ENCODE measurements at regions not wholly inside any gene's neighbourhood (a gene's known extent, or its start where the extent isn't known, plus 50 kb on each side); places are given as distances from the start of the nearest gene placed in this dataset.
"Not testable (repeated sequence)": the region's sequence is repeated elsewhere in the genome, so short reads cannot be mapped to it uniquely, and the experiment has no call there.

GRCh38 chr6:131336596-131336995 lies 201.3 kb downstream of the AKAP7 start:
- DNase-seq (ENCODE audit: low spot score): no peak

- not testable (repeated sequence) for DNase-seq (ENCODE audit: low spot score)
Observed at GRCh38 chr6:131346896-131347295, 211.6 kb downstream of the AKAP7 start.

- no peak for DNase-seq (ENCODE audit: low spot score)
Observed at GRCh38 chr6:131348572-131348971, 213.3 kb downstream of the AKAP7 start.

DNA sequence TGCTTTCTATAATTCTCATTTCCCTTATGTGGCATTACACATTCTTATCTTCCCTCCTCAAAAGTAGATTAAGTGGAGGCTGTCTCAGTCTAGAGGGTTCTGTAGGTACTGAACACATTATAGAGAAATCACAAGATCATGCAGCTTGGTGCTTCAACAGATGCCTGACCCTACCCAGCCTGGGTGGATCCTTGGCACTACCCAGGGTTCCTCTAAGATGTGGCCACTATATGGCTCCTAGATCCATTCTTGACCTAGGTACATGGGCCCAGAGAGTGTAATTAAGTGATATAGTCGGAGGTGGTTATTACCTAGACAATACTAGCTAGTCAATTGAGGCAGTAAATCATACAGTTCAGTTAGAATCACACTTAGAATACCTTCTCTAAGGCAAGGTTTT lies 213.9 kb downstream of the AKAP7 start:
- no peak for DNase-seq (ENCODE audit: low spot score)

GRCh38 chr6:131353106-131353505 lies 217.8 kb downstream of the AKAP7 start:
- no peak for DNase-seq (ENCODE audit: low spot score)

DNA sequence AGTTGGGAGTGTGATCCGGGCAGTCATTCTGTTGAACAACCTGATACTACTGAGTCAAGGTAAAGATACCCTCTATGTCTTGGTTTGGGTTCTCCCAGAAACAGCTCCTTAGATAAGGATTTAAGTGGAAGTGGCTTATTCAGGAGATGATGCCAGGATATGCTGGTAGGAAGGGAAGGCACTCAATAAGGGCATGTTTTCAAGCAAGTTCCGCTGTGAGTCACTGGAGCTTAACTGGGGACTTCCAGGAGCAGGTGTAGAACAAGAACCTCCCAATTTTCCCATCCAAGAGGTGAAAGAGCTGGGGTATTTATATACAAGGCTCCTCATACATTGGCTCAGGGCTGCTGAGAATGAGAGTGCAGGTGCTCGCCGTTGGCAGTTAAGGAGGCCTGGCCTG lies 218.6 kb downstream of the AKAP7 start:
- no peak for DNase-seq (ENCODE audit: low spot score)

- no peak for DNase-seq (ENCODE audit: low spot score)
Observed at GRCh38 chr6:131354356-131354755, 218.7 kb upstream of the ARG1 start.

GRCh38 chr6:131356161-131356560 lies 216.9 kb upstream of the ARG1 start:
- no peak for DNase-seq (ENCODE audit: low spot score)

DNA sequence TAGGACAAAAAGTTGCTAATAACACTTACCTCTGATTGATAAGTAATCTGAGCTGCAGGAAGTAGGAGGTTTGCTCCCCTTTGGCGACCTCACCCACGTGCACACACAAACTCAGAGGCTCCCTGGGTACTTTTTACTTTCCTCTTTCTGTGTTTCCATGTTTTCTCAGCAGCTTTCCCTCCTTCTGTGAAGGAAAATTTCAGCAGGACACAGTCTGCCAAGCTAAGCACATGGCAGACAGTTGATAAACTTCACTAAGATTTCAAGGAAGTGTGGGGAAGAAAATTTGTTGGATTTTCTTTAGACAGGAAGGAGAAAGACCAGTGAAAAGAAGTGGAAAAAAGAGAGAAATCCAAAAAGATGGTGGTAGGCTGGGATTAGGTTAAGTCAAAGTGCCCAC lies 215.5 kb upstream of the ARG1 start:
- no peak for DNase-seq (ENCODE audit: low spot score)

DNA sequence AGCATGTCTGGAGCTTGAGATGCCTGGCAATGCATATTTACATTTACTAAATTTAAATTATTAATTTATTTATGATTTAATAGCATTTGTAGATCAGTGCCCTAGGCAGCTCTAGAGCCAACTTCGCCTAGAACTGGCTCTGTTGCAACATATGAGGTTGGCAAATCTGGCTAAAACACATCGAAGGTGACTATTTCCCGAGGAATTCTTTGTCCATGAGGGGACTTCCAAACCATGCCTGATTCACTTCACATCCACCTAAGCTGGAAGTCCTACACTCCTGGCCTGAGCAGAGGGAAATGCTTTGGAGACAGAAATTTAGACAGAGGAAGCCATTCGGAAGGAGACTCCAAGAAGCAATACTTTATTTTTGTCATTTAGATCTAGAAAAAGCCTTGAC lies 211.0 kb upstream of the ARG1 start:
- no peak for DNase-seq (ENCODE audit: low spot score)

GRCh38 chr6:131362696-131363095 lies 210.3 kb upstream of the ARG1 start:
- DNase-seq (ENCODE audit: low spot score): no peak

GRCh38 chr6:131363947-131364834 lies 208.8 kb upstream of the ARG1 start:
- no peak for DNase-seq (ENCODE audit: low spot score)

- DNase-seq (ENCODE audit: low spot score): no peak
Observed at GRCh38 chr6:131366223-131366622, 206.8 kb upstream of the ARG1 start.

DNA sequence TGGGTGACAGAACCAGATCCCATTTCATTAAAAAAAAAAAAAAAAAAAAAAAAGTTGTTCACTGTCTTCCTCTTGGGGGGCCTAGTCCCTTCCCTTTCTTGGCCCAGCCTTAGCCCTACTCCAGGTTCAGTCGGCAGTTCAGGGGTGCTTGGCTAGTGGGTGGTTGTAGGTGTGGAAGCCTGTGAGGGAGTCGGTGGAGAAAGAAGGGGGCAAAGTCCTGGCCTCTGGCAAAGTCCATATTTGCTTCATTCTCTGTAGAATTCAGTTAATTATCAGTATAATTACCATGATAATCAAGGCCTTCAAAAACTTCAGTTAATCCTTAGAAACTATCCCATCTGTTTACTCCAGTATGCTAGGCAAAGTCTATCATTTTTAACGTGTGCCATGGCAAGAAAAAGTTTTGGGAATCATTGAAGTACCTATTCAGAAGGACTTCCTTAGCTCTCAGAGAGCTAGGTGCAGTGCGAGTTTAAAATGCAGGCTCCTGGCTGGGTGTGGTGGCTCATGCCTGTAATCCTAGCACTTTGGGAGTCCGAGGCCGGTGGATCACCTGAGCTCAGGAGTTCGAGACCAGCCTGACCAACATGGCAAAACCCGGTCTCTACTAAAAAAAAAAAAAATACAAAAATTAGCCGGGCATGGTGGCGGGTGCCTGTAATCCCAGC lies 205.7 kb upstream of the ARG1 start:
- DNase-seq (ENCODE audit: low spot score): no peak

GRCh38 chr6:131368198-131368911 lies 204.7 kb upstream of the ARG1 start:
- no peak for DNase-seq (ENCODE audit: low spot score)

DNA sequence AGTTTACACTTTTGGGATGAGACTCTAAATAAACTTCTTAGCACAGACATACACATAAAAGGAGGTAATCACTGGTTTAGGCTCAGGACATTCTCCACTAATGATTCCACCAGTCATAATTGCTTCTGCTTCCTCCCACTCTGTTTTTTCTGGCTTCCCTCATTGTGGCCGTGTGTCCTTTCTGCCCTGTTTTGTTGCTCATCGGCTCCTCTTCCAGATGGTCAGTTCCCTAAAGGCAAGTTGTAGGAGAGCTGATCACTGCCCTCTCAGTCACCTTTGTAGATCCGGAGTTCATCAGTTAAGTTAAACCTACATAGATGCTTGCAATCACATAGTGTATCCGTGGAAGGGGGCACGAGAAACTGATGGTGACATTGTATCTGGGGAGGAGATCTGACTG lies 200.5 kb upstream of the ARG1 start:
- DNase-seq (ENCODE audit: low spot score): no peak

GRCh38 chr6:131377112-131377705 lies 195.8 kb upstream of the ARG1 start:
- DNase-seq (ENCODE audit: low spot score): no peak

DNA sequence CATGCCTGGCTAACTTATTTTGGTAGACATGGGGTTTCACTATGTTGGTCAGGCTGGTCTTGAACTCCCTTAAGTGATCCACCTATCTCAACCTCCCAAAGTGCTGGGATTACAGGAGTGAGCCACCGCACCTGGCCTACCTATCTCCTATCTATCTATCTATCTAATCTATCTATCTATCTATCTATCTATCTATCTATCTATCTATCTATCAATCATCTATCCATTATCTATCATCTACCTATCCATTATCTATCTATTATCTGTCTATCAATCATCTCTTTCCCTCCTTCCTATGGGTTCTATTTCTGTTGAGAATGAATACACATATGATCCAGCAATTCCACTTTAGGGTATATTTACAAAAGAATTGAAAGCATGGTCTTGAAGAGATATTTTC lies 194.2 kb upstream of the ARG1 start:
- no peak for DNase-seq (ENCODE audit: low spot score)

GRCh38 chr6:131379948-131380347 lies 193.1 kb upstream of the ARG1 start:
- DNase-seq (ENCODE audit: low spot score): no peak

- no peak for DNase-seq (ENCODE audit: low spot score)
Observed at GRCh38 chr6:131381052-131381708, 191.8 kb upstream of the ARG1 start.

GRCh38 chr6:131381709-131382093 lies 191.3 kb upstream of the ARG1 start:
- no peak for DNase-seq (ENCODE audit: low spot score)

- no peak for DNase-seq (ENCODE audit: low spot score)
Observed at GRCh38 chr6:131382631-131383030, 190.4 kb upstream of the ARG1 start.

Measured in SW480 (cell line).